ENCODE measurements at regions not wholly inside any gene's neighbourhood (a gene's known extent, or its start where the extent isn't known, plus 50 kb on each side); places are given as distances from the start of the nearest gene placed in this dataset.

DNA sequence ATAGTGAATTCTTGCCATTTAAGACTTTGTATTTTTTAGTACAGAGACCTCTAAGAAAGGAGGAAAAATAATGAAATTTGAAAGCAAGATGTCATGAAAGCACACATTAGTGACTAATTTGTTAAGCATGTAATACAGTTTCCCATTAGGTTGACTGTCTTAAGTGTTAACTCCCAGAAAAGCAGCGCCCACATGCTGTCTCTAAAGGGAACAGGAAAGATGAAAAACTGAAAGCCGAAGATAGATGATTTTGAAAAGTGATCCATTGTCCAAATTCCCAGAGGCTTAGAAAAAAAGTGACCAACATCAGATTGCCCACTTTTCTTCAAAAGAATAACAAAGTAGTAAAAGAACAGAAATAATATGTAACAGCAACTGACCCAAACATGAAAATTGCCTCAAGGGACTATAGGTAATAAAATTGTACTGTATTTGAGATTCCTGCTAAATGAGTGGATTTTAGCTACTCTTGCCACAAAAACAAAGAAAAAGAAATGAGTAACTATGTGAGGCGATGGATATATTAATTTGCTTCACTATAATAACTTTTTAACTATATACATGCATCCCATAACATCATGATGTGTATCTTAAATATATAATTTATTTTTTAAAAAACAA lies 83.2 kb upstream of the OGFRL1 start:
- Mint-ChIP-seq H3K27ac (no peak overlapping the region), H3K36me3 (peaks cover 0 to 2% of the 10 kb centered on the region in 2 donors), H3K4me1 (no peaks in the 10 kb centered on the region), H3K27me3 (ENCODE audit: low read depth in 3 of 3) (no peaks in the 10 kb centered on the region), H3K9me3 (peaks cover 5 to 12% (median 7%) of the 10 kb centered on the region in 7 donors), H3K4me3 (no peak overlapping the region)
- H3K27ac ChIP-seq (ENCODE audit: low read depth in 1 of 2, low read length in 2 of 2): no peak overlapping the region
- no CpG with 5 or more reads among the region's 3 CpGs for WGBS (ENCODE audit: insufficient coverage)
- no peaks in the 10 kb centered on the region for H4K20me1 ChIP-seq (ENCODE audit: insufficient read depth, low read length)
- no peaks in the 10 kb centered on the region for H3K36me3 ChIP-seq (replicated peaks in 1 of 2; ENCODE audit: control insufficient read depth in 1 of 2, insufficient read depth in 2 of 2, low read length in 2 of 2)
- no peaks in the 10 kb centered on the region for H3K4me1 ChIP-seq (ENCODE audit: control insufficient read depth in 1 of 2, insufficient read depth in 2 of 2, low read length in 2 of 2)
- intact Hi-C loops (cut with micrococcal nuclease): no loop called here
- no peak overlapping the region for H3K4me2 ChIP-seq (replicated peaks; ENCODE audit: extremely low read depth, low read length, poor library complexity, severe bottlenecking)
- H3K4me3 ChIP-seq (replicated peaks in 1 of 3; ENCODE audit: low read depth in 2 of 3, low read length in 3 of 3): no peak overlapping the region
- no peak overlapping the region for H2AFZ ChIP-seq (ENCODE audit: insufficient read depth, low read depth, low read length, poor library complexity, severe bottlenecking)
- no peak overlapping the region for H3K9ac ChIP-seq (ENCODE audit: insufficient read depth, low read length, poor library complexity, severe bottlenecking)
- DNase-seq: no peak
- TF ChIP-seq, protein P1, sequence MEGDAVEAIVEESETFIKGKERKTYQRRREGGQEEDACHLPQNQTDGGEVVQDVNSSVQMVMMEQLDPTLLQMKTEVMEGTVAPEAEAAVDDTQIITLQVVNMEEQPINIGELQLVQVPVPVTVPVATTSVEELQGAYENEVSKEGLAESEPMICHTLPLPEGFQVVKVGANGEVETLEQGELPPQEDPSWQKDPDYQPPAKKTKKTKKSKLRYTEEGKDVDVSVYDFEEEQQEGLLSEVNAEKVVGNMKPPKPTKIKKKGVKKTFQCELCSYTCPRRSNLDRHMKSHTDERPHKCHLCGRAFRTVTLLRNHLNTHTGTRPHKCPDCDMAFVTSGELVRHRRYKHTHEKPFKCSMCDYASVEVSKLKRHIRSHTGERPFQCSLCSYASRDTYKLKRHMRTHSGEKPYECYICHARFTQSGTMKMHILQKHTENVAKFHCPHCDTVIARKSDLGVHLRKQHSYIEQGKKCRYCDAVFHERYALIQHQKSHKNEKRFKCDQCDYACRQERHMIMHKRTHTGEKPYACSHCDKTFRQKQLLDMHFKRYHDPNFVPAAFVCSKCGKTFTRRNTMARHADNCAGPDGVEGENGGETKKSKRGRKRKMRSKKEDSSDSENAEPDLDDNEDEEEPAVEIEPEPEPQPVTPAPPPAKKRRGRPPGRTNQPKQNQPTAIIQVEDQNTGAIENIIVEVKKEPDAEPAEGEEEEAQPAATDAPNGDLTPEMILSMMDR (IDR thresholded peaks at IDR 0.05): no peak
- no peaks in the 10 kb centered on the region for H3K79me2 ChIP-seq (ENCODE audit: insufficient read depth, low read length)
- H3K9me3 ChIP-seq (replicated peaks in 1 of 2; ENCODE audit: control insufficient read depth in 1 of 2, insufficient read depth in 1 of 2, low read length in 2 of 2): peaks cover 0 to 8% of the 10 kb centered on the region in 2 donors
- H3K27me3 ChIP-seq (ENCODE audit: control insufficient read depth in 2 of 2, insufficient read depth in 2 of 2, low read length in 2 of 2): no peaks in the 10 kb centered on the region

DNA sequence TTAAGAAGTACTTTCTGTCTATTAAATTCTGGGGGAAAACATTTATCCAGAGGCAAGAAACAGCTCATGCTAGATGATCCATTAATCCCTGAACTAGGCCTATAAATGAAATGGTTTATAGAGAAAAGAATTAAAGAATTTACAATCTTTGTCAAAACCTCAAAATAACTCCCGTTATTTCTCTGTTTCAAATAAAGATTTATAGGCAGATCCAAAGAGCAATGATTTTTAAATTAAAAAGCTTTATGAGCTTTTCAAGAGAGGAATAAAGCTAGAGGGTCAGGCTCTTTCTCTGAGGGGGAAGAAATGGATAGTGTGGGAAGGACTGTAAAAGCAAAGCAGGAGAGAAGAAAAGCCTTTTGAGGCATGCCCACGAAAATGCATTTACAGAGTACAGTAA lies 82.5 kb upstream of the OGFRL1 start:
- intact Hi-C loops (cut with micrococcal nuclease): no loop called here
- no peaks in the 10 kb centered on the region for H3K27me3 ChIP-seq (ENCODE audit: control insufficient read depth in 2 of 2, insufficient read depth in 2 of 2, low read length in 2 of 2)

More for the DNA sequence above, 82.5 kb upstream of the OGFRL1 start:
- Histone ChIP-seq H3K4me3 (replicated peaks in 1 of 3; ENCODE audit: low read depth in 2 of 3, low read length in 3 of 3) (no peak overlapping the region), H3K4me2 (replicated peaks; ENCODE audit: extremely low read depth, low read length, poor library complexity, severe bottlenecking) (no peak overlapping the region), H3K9ac (ENCODE audit: insufficient read depth, low read length, poor library complexity, severe bottlenecking) (no peak overlapping the region), H3K27ac (ENCODE audit: low read depth in 1 of 2, low read length in 2 of 2) (no peak overlapping the region), H3K79me2 (ENCODE audit: insufficient read depth, low read length) (no peaks in the 10 kb centered on the region), H3K9me3 (replicated peaks in 1 of 2; ENCODE audit: control insufficient read depth in 1 of 2, insufficient read depth in 1 of 2, low read length in 2 of 2) (peaks cover 0 to 1% of the 10 kb centered on the region in 2 donors), H2AFZ (ENCODE audit: insufficient read depth, low read depth, low read length, poor library complexity, severe bottlenecking) (no peak overlapping the region), H3K4me1 (ENCODE audit: control insufficient read depth in 1 of 2, insufficient read depth in 2 of 2, low read length in 2 of 2) (no peaks in the 10 kb centered on the region), H4K20me1 (ENCODE audit: insufficient read depth, low read length) (no peaks in the 10 kb centered on the region), H3K36me3 (replicated peaks in 1 of 2; ENCODE audit: control insufficient read depth in 1 of 2, insufficient read depth in 2 of 2, low read length in 2 of 2) (no peaks in the 10 kb centered on the region)
- no peak for DNase-seq
- Mint-ChIP-seq H3K9me3 (peaks cover 0 to 6% (median 3%) of the 10 kb centered on the region in 7 donors), H3K36me3 (no peaks in the 10 kb centered on the region), H3K4me1 (no peaks in the 10 kb centered on the region), H3K27ac (no peak overlapping the region), H3K4me3 (no peak overlapping the region), H3K27me3 (ENCODE audit: low read depth in 3 of 3) (no peaks in the 10 kb centered on the region)
- TF ChIP-seq, protein P1 (IDR thresholded peaks at IDR 0.05): no peak
- no CpG with 5 or more reads among the region's 2 CpGs for WGBS (ENCODE audit: insufficient coverage)
